ENCODE measurements at regions not wholly inside any gene's neighbourhood (a gene's known extent, or its start where the extent isn't known, plus 50 kb on each side); places are given as distances from the start of the nearest gene placed in this dataset.

DNA sequence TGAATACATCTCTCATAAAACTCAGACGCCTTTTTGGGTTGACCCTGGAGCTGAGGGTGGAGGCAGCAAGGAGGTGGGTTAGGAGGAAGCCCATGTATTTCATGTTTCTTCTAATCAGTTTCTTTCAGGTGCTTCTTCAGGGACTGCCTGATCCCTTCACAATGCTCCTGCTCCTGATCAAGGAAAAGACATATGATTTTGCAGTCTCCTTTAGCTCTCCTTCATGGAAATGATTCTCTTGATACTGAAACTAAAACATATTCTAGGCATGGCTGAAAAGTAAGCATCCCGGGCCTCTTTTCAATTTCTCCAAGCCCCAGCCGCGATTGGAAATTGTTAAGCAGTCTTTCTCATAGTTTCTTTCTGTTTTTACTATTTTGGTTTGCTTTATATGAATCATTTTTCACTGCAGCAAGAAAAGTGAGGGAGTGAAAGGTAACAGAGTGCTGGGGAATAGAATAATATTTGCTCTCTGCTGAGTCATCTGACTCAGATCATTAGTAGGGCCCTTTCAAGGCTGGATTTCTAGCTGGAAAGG lies 730.7 kb downstream of the CDH11 start:
- H3K4me2 ChIP-seq (ENCODE audit: insufficient read depth, low read length), result peak overlapping the region; percentile 87
- peak overlapping the region; percentile 60 for H3K4me3 ChIP-seq (ENCODE audit: insufficient read depth, low read length)
- H4K20me1 ChIP-seq (ENCODE audit: insufficient read depth, low read length), result no peaks in the 10 kb centered on the region
- TF ChIP-seq, protein P1, sequence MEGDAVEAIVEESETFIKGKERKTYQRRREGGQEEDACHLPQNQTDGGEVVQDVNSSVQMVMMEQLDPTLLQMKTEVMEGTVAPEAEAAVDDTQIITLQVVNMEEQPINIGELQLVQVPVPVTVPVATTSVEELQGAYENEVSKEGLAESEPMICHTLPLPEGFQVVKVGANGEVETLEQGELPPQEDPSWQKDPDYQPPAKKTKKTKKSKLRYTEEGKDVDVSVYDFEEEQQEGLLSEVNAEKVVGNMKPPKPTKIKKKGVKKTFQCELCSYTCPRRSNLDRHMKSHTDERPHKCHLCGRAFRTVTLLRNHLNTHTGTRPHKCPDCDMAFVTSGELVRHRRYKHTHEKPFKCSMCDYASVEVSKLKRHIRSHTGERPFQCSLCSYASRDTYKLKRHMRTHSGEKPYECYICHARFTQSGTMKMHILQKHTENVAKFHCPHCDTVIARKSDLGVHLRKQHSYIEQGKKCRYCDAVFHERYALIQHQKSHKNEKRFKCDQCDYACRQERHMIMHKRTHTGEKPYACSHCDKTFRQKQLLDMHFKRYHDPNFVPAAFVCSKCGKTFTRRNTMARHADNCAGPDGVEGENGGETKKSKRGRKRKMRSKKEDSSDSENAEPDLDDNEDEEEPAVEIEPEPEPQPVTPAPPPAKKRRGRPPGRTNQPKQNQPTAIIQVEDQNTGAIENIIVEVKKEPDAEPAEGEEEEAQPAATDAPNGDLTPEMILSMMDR (IDR thresholded peaks at IDR 0.05; ENCODE audit: extremely low read depth, low read depth, low read length), result no peak
- H3K9me3 ChIP-seq (ENCODE audit: low read depth, low read length), result no peaks in the 10 kb centered on the region
- H3K27me3 ChIP-seq (ENCODE audit: insufficient read depth, low read length), result no peaks in the 10 kb centered on the region
- peak overlapping the region; percentile 85 for H2AFZ ChIP-seq (ENCODE audit: low read length)
- no peaks in the 10 kb centered on the region for H3K36me3 ChIP-seq (ENCODE audit: insufficient read depth, low read length)
- no peak for DNase-seq (ENCODE audit: insufficient read length, low spot score, missing footprints)
- no peaks in the 10 kb centered on the region for H3K79me2 ChIP-seq (ENCODE audit: insufficient read depth, low read length)
- H3K4me1 ChIP-seq (ENCODE audit: insufficient read depth, low read length), result peaks cover 28% of the 10 kb centered on the region
- peak overlapping the region; percentile 94 for H3K27ac ChIP-seq (ENCODE audit: low read depth, low read length)

DNA sequence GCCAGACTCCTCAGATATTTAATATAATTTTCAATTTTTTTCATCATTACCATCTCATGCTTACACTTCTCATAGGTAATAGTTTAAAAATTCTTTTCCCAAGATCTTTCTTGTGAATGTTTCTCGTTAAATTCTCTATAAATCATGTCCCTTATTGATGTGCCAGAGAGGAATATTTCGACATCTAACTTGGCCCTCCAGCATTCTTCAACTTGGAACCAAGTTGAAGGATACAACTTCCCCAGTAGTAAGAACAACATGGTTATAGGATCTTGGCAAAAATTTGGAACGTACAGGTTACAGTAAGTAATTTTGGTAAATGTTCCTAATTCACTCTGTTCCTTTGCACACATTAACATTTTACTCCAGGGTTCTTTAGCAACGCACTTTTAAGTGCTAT lies 731.8 kb downstream of the CDH11 start:
- DNase-seq (ENCODE audit: insufficient read length, low spot score, missing footprints), result no peak
- H3K27me3 ChIP-seq (ENCODE audit: insufficient read depth, low read length), result no peaks in the 10 kb centered on the region
- no peaks in the 10 kb centered on the region for H3K79me2 ChIP-seq (ENCODE audit: insufficient read depth, low read length)
- peaks cover 28% of the 10 kb centered on the region for H3K4me1 ChIP-seq (ENCODE audit: insufficient read depth, low read length)
- H3K4me3 ChIP-seq (ENCODE audit: insufficient read depth, low read length), result no peak overlapping the region
- H4K20me1 ChIP-seq (ENCODE audit: insufficient read depth, low read length), result no peaks in the 10 kb centered on the region
- H2AFZ ChIP-seq (ENCODE audit: low read length), result peak overlapping the region; percentile 85
- no peaks in the 10 kb centered on the region for H3K36me3 ChIP-seq (ENCODE audit: insufficient read depth, low read length)
- TF ChIP-seq, protein P1 (IDR thresholded peaks at IDR 0.05; ENCODE audit: extremely low read depth, low read depth, low read length), result no peak
- H3K27ac ChIP-seq (ENCODE audit: low read depth, low read length), result peak overlapping the region; percentile 94
- no peak overlapping the region for H3K4me2 ChIP-seq (ENCODE audit: insufficient read depth, low read length)
- H3K9me3 ChIP-seq (ENCODE audit: low read depth, low read length), result no peaks in the 10 kb centered on the region

DNA sequence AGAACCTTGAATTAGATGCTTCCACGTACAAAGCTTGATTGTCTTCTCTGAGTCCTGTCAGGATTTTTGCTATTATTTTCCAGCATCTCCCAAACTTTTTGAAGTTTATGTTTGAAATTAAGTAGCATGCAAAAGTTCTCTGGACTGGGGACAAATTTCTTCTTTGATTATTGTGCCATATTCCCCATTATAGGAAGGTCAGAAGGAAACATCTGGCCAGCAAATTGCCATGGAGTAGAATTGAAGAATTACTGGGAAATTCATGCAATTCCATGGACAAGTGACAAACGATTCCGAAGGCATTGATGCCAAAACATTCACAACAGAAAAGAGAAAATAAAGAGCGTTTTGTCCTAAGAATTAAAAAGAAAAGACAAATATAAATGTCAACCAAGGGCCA lies 737.2 kb downstream of the CDH11 start:
- H3K9me3 ChIP-seq (ENCODE audit: low read depth, low read length), result peaks cover 3% of the 10 kb centered on the region
- DNase-seq (ENCODE audit: insufficient read length, low spot score, missing footprints), result no peak
- H3K27ac ChIP-seq (ENCODE audit: low read depth, low read length), result no peak overlapping the region
- no peak overlapping the region for H3K4me3 ChIP-seq (ENCODE audit: insufficient read depth, low read length)
- no peak overlapping the region for H2AFZ ChIP-seq (ENCODE audit: low read length)
- no peaks in the 10 kb centered on the region for H3K79me2 ChIP-seq (ENCODE audit: insufficient read depth, low read length)
- TF ChIP-seq, protein P1 (IDR thresholded peaks at IDR 0.05; ENCODE audit: extremely low read depth, low read depth, low read length), result no peak
- no peaks in the 10 kb centered on the region for H3K27me3 ChIP-seq (ENCODE audit: insufficient read depth, low read length)
- no peaks in the 10 kb centered on the region for H3K36me3 ChIP-seq (ENCODE audit: insufficient read depth, low read length)
- H4K20me1 ChIP-seq (ENCODE audit: insufficient read depth, low read length), result no peaks in the 10 kb centered on the region
- no peak overlapping the region for H3K4me2 ChIP-seq (ENCODE audit: insufficient read depth, low read length)
- no peaks in the 10 kb centered on the region for H3K4me1 ChIP-seq (ENCODE audit: insufficient read depth, low read length)

DNA sequence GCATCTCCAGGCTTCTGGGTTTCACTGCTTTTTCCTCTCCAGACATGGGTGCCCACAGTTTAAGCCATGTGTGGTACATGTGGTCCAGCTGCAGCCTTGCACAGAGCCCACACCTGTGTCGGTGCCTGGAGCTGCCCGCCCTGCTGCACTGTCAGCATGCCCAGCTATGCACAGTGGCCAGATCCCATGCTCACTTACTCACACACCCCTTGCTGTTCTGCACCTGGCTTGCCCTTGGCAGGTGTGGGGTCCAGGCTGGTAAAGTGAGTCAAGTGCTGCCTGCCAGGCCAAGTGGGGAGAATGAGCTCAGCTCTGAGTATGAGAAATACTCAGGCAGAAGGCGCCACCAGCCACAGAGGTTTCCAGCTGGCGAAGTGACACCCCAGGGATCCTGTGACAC lies 739.9 kb downstream of the CDH11 start:
- peaks cover 3% of the 10 kb centered on the region for H3K9me3 ChIP-seq (ENCODE audit: low read depth, low read length)
- TF ChIP-seq, protein P1 (IDR thresholded peaks at IDR 0.05; ENCODE audit: extremely low read depth, low read depth, low read length), result no peak
- no peaks in the 10 kb centered on the region for H3K27me3 ChIP-seq (ENCODE audit: insufficient read depth, low read length)

More for the DNA sequence above, 739.9 kb downstream of the CDH11 start:
- no peak overlapping the region for H3K4me3 ChIP-seq (ENCODE audit: insufficient read depth, low read length)
- no peak overlapping the region for H2AFZ ChIP-seq (ENCODE audit: low read length)
- H3K36me3 ChIP-seq (ENCODE audit: insufficient read depth, low read length), result no peaks in the 10 kb centered on the region
- no peak overlapping the region for H3K27ac ChIP-seq (ENCODE audit: low read depth, low read length)
- H4K20me1 ChIP-seq (ENCODE audit: insufficient read depth, low read length), result no peaks in the 10 kb centered on the region
- no peaks in the 10 kb centered on the region for H3K4me1 ChIP-seq (ENCODE audit: insufficient read depth, low read length)
- no peaks in the 10 kb centered on the region for H3K79me2 ChIP-seq (ENCODE audit: insufficient read depth, low read length)
- no peak for DNase-seq (ENCODE audit: insufficient read length, low spot score, missing footprints)
- no peak overlapping the region for H3K4me2 ChIP-seq (ENCODE audit: insufficient read depth, low read length)

Measured in osteoblast (primary cell).